ENCODE measurements at regions not wholly inside any gene's neighbourhood (a gene's known extent, or its start where the extent isn't known, plus 50 kb on each side); places are given as distances from the start of the nearest gene placed in this dataset.

DNA sequence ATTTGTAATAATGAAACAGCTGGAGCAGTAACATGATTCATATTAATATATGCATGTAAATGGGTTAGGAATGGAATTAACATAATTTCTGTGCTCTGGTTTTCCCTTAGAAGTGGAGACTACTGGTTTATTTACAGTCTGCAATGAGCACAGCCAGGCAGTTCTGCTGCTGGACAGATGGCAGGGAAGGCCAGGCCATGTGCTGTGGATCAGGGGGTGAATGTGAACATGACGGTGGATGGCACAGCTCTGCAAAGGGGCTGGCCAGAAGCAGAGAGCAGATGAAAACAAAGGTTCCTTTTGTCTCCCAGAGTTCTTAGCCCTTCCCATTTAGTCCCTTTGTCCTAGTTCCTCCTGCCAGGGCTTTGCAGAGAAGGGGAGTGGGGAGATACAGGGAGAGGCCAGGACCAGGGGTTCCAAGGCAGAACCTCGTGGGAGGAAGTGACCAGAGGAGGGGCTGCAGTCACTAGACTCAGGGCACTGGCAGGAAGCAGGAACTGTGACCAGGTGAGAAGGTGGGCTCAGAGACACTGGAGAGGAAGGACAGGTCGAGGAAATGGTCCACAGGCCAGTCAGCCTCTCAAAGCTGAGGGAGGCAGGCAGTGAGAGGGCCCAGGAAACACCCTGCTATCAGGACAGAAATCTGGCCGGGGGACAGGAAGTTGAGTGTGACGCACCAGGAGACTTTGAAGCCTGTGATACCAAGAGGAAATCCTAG, 112.9 kb upstream of the ATP8B1 start:
- DNase-seq (ENCODE audit: low read depth) = peak; percentile 40

GRCh38 chr18:57915248-57915647, 112.1 kb upstream of the ATP8B1 start:
- no peak for DNase-seq (ENCODE audit: low read depth)

- no peak for DNase-seq (ENCODE audit: low read depth)
Measured at GRCh38 chr18:57913686-57914085, 110.6 kb upstream of the ATP8B1 start.

DNA sequence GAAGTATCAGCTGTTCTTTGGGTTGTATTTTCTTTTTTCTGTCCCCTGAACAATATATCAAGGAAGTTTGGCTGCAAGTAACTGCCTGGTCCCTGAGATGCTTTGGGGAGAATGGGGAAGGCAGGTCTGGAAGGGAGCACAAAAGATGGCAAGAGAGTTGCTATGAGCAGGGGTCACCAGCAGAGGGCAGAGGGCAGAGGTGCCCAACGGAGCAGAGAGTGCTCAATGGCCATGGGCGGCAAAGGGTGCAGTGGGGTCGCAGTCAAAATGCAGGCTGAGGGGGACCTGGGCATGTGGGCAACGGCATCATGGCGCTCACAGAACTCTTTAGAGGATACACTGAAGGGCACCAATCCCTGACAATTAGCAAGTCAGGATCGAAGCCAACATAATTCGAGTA, 107.7 kb upstream of the ATP8B1 start:
- no peak for DNase-seq (ENCODE audit: low read depth)

- DNase-seq (ENCODE audit: low read depth) = no peak
Measured at GRCh38 chr18:57910134-57910533, 107.0 kb upstream of the ATP8B1 start.

DNA sequence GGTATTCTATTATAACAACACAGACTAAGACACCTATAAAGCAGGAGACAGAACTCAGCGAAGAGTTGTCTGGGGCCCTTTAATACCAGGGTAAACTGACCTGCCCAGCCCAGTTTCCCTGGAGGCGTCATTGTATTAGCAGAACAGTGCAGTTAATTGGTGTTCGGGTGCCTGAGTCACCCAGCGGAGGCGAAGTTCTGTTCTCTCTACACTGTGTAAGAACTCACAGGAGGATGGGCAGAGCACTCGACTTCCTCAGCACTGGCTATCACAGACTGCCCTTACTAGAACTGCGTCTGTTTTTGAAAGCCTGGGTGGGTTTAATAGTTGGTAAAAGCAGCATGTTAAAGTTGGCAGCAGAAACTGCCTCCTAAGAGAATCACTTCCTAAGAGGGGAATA, 106.5 kb upstream of the ATP8B1 start:
- DNase-seq (ENCODE audit: low read depth) = peak; percentile 48

GRCh38 chr18:57908092-57908491, 105.0 kb upstream of the ATP8B1 start:
- no peak for DNase-seq (ENCODE audit: low read depth)

DNA sequence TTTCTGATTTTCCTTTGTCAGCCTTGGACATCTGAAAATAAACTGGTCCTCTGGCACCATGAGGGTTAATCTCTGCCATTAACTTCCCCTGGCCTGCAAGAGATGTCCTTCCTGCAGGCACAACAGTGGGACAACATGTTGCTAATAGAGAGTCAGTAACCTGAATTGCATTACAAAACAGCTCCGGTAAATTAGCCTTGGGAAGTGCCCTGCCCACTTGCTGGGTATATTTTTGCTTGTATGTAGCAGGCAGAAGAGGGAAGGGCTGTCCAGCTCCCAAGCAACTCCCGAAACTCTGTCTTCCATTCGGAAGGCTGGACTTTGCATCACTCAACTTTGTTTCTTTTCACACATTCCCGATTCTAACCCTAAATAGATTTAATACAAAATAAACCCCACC, 104.4 kb upstream of the ATP8B1 start:
- DNase-seq (ENCODE audit: low read depth) = no peak

GRCh38 chr18:57906852-57907251, 103.7 kb upstream of the ATP8B1 start:
- DNase-seq (ENCODE audit: low read depth) = no peak

DNA sequence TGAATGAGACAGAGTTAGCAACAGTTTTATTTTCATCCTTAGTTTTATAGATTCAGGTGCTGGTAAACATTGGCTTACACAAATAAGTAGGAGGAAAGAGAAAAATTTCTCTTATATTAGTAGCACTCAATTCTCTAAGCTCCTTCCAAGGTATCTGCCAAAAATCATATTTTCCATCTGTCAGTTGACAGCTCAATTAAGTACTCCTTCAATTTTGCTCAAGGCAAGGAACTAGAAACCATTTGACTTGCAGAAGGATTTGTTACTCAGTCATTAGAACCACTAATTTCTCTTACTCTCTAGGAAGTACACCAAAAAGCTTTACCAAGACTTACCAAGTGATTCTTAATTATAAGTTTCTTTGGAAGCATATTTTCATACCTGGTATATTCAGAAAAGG, 101.4 kb upstream of the ATP8B1 start:
- DNase-seq (ENCODE audit: low read depth) = no peak

DNA sequence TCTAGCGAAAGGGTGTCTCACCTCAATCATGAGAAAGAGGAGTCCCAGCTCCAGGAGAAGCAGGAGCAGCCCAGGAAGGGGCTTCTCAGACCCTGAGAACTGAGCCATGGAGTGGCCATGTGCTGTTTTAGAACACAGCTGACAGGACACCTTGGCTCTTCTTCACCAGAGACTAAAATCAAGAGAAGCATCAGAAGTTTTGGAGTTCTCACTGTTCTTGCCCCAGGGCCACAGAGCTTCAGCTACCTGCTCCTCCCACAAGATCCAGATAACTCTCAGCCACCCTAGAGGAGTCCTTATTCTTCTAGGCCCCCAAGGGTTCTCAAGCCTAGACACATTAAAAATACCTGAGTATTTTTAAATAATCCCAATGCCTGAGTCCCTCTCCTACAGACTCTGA, 99.6 kb upstream of the ATP8B1 start:
- no peak for DNase-seq (ENCODE audit: low read depth)

DNA sequence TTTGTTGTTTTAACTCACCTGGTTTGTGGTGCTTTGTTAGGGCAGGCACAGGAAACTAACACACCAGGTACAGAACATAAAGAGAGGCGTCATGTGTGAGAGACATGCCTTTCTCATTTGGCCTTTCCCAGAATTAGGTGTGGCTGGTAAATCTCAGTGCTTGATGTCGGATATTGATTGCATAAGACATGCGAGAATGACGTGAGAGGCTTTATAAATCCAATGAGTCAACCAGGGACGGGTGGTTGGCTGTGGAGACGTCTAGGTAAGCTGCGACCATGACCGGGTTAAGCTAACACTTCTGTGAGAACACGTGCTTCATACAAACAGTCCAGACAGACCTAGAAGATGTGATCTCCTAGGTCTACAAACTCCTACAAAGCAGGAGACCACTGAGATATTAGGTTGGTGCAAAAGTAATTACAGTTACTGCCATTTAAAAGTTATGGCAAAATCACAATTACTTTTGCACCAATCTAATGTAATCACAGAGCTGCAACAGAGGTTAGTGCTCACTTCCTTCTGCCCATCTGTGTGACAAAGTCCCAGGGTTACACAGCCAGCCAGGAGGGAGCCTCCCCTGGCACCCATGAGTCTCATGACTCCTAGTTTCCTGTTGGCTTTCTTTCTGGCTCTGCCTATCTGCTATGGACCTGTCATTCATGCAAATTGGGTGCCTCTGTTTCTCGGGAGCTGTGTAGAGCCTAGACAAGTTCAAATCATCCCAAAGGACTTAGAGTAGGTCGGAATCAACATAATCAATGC, 98.9 kb upstream of the ATP8B1 start:
- DNase-seq (ENCODE audit: low read depth) = no peak

DNA sequence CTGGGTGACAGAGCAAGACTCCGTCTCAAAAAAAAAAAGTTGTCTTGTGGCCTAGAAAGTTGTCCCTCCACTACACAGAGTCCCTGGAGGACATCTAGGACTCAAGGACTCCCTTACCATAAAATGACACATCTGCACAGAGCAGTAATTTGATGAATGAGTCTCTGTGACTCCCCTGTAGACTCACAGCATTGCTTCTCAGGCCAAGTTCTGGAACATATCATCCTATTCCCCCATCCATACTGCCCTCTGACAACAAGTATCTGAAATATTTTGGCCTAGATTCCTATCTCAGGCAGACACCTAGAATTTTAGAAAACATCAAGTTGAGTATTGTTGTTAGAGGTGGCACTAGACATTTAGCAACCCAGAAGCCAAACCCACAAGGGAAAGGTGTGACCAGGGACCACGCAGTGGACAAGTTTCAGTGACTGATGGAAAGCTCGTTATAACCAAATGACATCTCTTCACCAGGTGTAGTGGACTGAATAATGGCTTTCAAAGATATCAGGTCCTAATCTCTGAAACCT, 97.9 kb upstream of the ATP8B1 start:
- DNase-seq (ENCODE audit: low read depth) = peak; percentile 64

DNA sequence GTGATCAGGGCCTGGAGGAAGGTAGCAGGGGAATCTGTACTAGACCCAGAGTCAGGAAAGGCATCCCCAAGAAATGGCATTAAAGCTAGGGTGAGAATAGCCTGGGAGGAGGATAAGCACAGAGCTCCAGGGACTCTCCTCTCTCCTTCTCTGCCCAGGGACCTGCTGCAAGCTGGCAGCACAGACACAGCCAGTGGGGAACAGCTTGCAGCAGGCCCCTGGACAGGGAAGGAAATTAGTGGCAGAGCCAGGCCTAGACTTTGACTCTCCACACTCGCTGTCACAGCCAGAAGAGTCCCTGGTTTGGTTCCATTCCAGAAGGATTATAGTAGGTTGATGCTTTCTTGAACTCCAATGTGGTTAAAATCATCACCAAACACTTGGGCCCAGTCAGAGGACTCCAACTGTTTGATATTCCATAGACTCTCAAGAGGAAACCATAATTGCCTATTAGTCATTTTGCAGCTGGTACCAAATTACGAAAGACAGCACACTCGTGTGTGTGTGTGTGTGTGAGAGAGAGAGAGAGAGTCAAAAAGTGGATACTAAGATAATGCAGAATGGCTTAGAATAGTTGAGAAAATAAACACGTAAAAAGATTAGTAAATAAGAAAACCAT, 95.5 kb upstream of the ATP8B1 start:
- peak; percentile 91 for DNase-seq (ENCODE audit: low read depth)

DNA sequence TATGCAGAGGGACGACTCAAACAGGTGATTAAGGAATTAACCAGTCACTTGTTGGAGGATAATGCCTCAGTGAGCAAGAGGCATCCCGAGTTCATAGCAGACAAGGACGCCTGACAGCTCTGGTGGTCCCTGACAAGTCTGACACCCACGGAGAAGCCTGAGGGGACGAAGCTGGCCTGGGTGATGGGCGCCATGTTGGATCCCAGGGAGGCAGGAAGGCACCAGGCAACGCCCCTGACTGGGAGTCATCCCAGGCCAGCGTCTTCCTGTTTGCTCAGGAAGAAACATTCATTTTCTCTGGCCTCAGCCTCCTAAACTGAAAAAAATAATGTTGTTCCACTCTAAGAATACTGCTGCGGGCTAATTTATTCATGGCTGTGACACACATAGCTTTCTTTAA, 92.1 kb upstream of the ATP8B1 start:
- DNase-seq (ENCODE audit: low read depth) = no peak

DNA sequence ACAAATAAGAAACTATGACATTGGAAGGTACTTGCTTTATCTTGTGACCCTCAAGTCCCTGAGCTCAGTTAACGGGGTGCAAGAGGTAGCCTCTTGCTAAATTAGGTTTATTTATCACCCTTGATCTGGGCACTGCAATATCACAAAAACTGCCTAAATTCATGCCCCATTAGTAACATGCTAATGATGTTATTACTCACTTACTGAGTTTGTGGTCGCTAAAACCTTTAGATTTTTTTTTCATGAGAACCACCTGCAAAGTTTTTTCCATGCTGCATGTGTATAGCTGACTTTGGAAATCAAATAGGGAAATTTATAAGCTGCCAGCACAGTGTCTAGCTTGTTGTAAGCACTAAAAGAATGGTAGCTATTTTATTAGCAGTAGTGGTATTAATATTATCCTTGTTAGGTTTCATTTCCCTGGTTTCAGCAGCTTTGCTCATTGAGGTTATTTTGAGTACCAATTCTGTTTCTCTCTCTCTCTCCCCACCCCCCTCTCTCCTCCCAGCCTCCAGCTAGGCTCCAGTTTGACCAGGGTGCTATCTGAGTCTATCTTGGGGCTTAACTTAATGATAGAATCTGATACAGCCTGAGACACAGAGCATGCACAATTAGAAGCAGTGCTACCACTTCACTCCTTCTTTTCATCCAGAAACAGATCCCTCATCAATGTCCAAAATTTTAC, 88.7 kb upstream of the ATP8B1 start:
- no peak for DNase-seq (ENCODE audit: low read depth)

GRCh38 chr18:57890266-57890665, 87.2 kb upstream of the ATP8B1 start:
- DNase-seq (ENCODE audit: low read depth) = no peak

GRCh38 chr18:57889841-57890240, 86.7 kb upstream of the ATP8B1 start:
- DNase-seq (ENCODE audit: low read depth) = no peak

- DNase-seq (ENCODE audit: low read depth) = no peak
Measured at GRCh38 chr18:57887543-57888383, 84.6 kb upstream of the ATP8B1 start.

DNA sequence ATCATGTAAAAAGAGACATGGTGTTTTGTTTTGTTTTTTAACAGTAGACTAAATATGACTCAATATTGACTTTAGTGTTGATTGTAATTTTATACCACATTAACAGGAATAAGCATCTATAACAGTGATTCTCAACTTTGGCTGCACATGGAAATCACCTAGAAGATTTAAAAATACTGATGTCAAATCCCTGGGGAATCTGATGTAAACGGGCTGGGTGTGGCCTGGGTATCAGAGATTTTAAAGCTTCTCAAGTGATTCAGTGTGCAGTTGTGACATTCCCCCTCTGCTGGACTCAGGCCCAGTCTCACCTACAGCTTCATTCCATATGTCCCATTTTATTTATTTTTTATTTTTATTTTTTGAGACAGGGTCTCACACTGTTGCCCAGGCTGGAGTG, 82.8 kb upstream of the ATP8B1 start:
- no peak for DNase-seq (ENCODE audit: low read depth)

DNA sequence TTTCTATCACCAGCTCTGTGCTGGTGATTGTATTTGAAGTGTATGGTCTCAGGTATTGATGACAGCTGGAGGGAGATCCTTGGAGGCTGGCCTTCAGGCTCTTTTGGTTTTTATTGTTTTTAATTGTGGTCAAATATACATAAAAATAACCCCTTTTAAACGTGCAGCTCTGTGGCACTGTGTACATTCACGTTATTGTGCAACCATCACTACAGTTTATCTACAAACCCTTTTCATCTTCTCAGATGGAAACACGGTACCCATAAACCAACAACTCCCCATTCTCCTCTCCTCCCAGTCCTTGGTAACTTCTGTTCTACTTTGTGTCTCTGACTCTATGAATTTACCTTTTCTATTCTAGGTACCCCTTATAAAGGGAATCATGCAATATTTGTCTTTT, 79.3 kb upstream of the ATP8B1 start:
- DNase-seq (ENCODE audit: low read depth) = no peak
